ENCODE measurements at regions not wholly inside any gene's neighbourhood (a gene's known extent, or its start where the extent isn't known, plus 50 kb on each side); places are given as distances from the start of the nearest gene placed in this dataset.

DNA sequence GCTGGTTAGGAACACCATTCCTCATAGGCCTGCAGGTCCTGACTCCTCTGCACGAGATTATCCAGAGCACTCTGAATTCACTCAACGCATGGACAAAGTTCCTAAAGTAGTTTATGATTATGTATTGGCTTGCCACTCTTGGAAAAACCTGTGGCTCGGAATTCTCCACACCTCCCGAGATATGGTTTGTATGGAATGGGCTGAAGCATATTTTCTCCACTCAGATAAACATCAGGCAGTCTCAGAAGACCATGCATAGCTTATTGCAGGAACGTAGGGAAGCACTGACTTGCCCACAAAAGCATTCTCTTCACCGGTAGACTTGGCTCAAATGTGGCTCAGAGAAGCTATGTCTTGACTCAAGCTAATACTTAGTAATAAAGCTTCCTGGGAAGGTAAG lies 338.6 kb upstream of the NFE2L3 start:
- H3K79me2 ChIP-seq (ENCODE audit: insufficient read depth, low read length) = no peaks in the 10 kb centered on the region
- ATAC-seq = no peak
- DNase-seq (ENCODE audit: low read depth, low spot score) = no peak
- TF ChIP-seq POLR2A (IDR thresholded peaks at IDR 0.05; ENCODE audit: borderline replicate concordance, extremely low read depth, insufficient read depth, insufficient read length) = no peak
- TF ChIP-seq, protein P1, sequence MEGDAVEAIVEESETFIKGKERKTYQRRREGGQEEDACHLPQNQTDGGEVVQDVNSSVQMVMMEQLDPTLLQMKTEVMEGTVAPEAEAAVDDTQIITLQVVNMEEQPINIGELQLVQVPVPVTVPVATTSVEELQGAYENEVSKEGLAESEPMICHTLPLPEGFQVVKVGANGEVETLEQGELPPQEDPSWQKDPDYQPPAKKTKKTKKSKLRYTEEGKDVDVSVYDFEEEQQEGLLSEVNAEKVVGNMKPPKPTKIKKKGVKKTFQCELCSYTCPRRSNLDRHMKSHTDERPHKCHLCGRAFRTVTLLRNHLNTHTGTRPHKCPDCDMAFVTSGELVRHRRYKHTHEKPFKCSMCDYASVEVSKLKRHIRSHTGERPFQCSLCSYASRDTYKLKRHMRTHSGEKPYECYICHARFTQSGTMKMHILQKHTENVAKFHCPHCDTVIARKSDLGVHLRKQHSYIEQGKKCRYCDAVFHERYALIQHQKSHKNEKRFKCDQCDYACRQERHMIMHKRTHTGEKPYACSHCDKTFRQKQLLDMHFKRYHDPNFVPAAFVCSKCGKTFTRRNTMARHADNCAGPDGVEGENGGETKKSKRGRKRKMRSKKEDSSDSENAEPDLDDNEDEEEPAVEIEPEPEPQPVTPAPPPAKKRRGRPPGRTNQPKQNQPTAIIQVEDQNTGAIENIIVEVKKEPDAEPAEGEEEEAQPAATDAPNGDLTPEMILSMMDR (IDR thresholded peaks at IDR 0.05 in 2 of 3, conservative IDR thresholded peaks at IDR 0.05 in 1 of 3; ENCODE audit: borderline replicate concordance in 1 of 3, insufficient read depth in 1 of 3, low read depth in 2 of 3, low read length in 2 of 3) = no peak
- TF ChIP-seq SP1 (IDR thresholded peaks at IDR 0.05; ENCODE audit: low read depth) = no peak
- BruUV-seq (replicated peaks) = no TSS peak
- no peak overlapping the region for H3K4me3 ChIP-seq (replicated peaks in 1 of 2; ENCODE audit: low read depth in 1 of 2, low read length in 2 of 2)
- ChIA-PET CTCF (no interaction called here), POLR2A (no interaction called here), RAD21 (ENCODE audit: low non-redundant PET in 1 of 2, low total read pairs in 2 of 2, uncharacterized antibody in 2 of 2, unreplicated experiment in 2 of 2) (no interaction called here)
- no peaks in the 10 kb centered on the region for H3K4me1 ChIP-seq (ENCODE audit: control insufficient read depth in 1 of 2, insufficient read depth in 2 of 2, low read length in 2 of 2)
- H4K20me1 ChIP-seq (ENCODE audit: insufficient read depth) = no peaks in the 10 kb centered on the region
- no peaks in the 10 kb centered on the region for H3K9me2 ChIP-seq (ENCODE audit: insufficient read depth)
- H3K27ac ChIP-seq (ENCODE audit: low read depth, low read length) = no peak overlapping the region
- intact Hi-C loops (cut with micrococcal nuclease) = no loop called here
- H2AFZ ChIP-seq (ENCODE audit: low read depth, low read length, poor library complexity, severe bottlenecking) = no peak overlapping the region
- H3K9ac ChIP-seq (ENCODE audit: low read length) = no peak overlapping the region
- H3K4me2 ChIP-seq (ENCODE audit: low read length) = no peak overlapping the region
- peaks cover 52% of the 10 kb centered on the region for H3K27me3 ChIP-seq (ENCODE audit: insufficient read depth, low read length)
- no peaks in the 10 kb centered on the region for H3K36me3 ChIP-seq (ENCODE audit: control insufficient read depth in 1 of 2, insufficient read depth in 2 of 2, low read length in 2 of 2)
- H3K9me3 ChIP-seq (ENCODE audit: control insufficient read depth in 1 of 2, insufficient read depth in 1 of 2, low read depth in 1 of 2, low read length in 2 of 2) = no peaks in the 10 kb centered on the region

DNA sequence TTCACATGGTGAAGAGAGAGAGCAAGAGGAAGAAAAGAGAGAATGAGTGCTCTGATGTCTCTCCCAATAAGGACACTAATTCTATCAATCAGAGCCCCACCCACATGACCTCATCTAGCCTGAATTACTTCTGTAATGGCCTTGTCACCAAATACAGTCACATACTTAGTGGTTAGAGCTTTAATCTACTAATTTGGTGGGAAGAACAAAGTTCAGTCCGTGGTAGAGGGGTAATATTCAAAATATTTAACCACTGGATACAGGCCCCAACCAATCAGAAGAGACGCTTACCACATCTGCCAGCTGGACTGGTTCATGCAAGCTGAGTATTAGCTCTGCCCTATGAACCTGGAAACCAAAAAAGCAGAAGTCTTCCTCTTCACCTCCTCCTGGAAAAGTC lies 336.3 kb upstream of the NFE2L3 start:
- no TSS peak for BruUV-seq (replicated peaks)
- no peaks in the 10 kb centered on the region for H3K79me2 ChIP-seq (ENCODE audit: insufficient read depth, low read length)
- TF ChIP-seq, protein P2, sequence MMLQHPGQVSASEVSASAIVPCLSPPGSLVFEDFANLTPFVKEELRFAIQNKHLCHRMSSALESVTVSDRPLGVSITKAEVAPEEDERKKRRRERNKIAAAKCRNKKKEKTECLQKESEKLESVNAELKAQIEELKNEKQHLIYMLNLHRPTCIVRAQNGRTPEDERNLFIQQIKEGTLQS (IDR thresholded peaks at IDR 0.05) = no peak
- TF ChIP-seq JUND (IDR thresholded peaks at IDR 0.05) = no peak
- TF ChIP-seq POLR2A (IDR thresholded peaks at IDR 0.05; ENCODE audit: borderline replicate concordance, extremely low read depth, insufficient read depth, insufficient read length) = no peak
- TF ChIP-seq FOSL1 (IDR thresholded peaks at IDR 0.05; ENCODE audit: low read depth) = no peak
- TF ChIP-seq SRF (IDR thresholded peaks at IDR 0.05; ENCODE audit: low read depth) = no peak
- no peak for TF ChIP-seq YY1 (IDR thresholded peaks at IDR 0.05; ENCODE audit: extremely low read depth, insufficient replicate concordance, low read depth, low read length)
- TF ChIP-seq, protein P3, sequence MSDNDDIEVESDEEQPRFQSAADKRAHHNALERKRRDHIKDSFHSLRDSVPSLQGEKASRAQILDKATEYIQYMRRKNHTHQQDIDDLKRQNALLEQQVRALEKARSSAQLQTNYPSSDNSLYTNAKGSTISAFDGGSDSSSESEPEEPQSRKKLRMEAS (IDR thresholded peaks at IDR 0.05) = no peak
- TF ChIP-seq TCF7L2 (IDR thresholded peaks at IDR 0.05; ENCODE audit: borderline replicate concordance, extremely low read depth, insufficient read depth, insufficient read length) = no peak
- no peak for TF ChIP-seq EZH2 (IDR thresholded peaks at IDR 0.05)
- no peak for TF ChIP-seq ZNF274 (IDR thresholded peaks at IDR 0.05; ENCODE audit: low read depth, low read length)
- TF ChIP-seq, protein P4, sequence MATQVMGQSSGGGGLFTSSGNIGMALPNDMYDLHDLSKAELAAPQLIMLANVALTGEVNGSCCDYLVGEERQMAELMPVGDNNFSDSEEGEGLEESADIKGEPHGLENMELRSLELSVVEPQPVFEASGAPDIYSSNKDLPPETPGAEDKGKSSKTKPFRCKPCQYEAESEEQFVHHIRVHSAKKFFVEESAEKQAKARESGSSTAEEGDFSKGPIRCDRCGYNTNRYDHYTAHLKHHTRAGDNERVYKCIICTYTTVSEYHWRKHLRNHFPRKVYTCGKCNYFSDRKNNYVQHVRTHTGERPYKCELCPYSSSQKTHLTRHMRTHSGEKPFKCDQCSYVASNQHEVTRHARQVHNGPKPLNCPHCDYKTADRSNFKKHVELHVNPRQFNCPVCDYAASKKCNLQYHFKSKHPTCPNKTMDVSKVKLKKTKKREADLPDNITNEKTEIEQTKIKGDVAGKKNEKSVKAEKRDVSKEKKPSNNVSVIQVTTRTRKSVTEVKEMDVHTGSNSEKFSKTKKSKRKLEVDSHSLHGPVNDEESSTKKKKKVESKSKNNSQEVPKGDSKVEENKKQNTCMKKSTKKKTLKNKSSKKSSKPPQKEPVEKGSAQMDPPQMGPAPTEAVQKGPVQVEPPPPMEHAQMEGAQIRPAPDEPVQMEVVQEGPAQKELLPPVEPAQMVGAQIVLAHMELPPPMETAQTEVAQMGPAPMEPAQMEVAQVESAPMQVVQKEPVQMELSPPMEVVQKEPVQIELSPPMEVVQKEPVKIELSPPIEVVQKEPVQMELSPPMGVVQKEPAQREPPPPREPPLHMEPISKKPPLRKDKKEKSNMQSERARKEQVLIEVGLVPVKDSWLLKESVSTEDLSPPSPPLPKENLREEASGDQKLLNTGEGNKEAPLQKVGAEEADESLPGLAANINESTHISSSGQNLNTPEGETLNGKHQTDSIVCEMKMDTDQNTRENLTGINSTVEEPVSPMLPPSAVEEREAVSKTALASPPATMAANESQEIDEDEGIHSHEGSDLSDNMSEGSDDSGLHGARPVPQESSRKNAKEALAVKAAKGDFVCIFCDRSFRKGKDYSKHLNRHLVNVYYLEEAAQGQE (IDR thresholded peaks at IDR 0.05; ENCODE audit: low read depth) = no peak
- H3K4me1 ChIP-seq (ENCODE audit: control insufficient read depth in 1 of 2, insufficient read depth in 2 of 2, low read length in 2 of 2) = no peaks in the 10 kb centered on the region
- peaks cover 37% of the 10 kb centered on the region for H3K27me3 ChIP-seq (ENCODE audit: insufficient read depth, low read length)
- no peak overlapping the region for H2AFZ ChIP-seq (ENCODE audit: low read depth, low read length, poor library complexity, severe bottlenecking)
- DNase-seq (ENCODE audit: low read depth, low spot score) (no peak), ATAC-seq (no peak)
- no peaks in the 10 kb centered on the region for H3K9me3 ChIP-seq (ENCODE audit: control insufficient read depth in 1 of 2, insufficient read depth in 1 of 2, low read depth in 1 of 2, low read length in 2 of 2)
- no peaks in the 10 kb centered on the region for H3K9me2 ChIP-seq (ENCODE audit: insufficient read depth)
- no peak overlapping the region for H3K4me3 ChIP-seq (replicated peaks in 1 of 2; ENCODE audit: low read depth in 1 of 2, low read length in 2 of 2)
- no peaks in the 10 kb centered on the region for H4K20me1 ChIP-seq (ENCODE audit: insufficient read depth)
- intact Hi-C loops (cut with micrococcal nuclease) = no loop called here
- H3K27ac ChIP-seq (ENCODE audit: low read depth, low read length) = no peak overlapping the region
- ChIA-PET CTCF (no interaction called here), RAD21 (ENCODE audit: low non-redundant PET in 1 of 2, low total read pairs in 2 of 2, uncharacterized antibody in 2 of 2, unreplicated experiment in 2 of 2) (no interaction called here), POLR2A (no interaction called here)
- no peaks in the 10 kb centered on the region for H3K36me3 ChIP-seq (ENCODE audit: control insufficient read depth in 1 of 2, insufficient read depth in 2 of 2, low read length in 2 of 2)
- H3K9ac ChIP-seq (ENCODE audit: low read length) = no peak overlapping the region
- no peak overlapping the region for H3K4me2 ChIP-seq (ENCODE audit: low read length)

Measured in HCT116 (cell line).